ENCODE measurements at regions not wholly inside any gene's neighbourhood (a gene's known extent, or its start where the extent isn't known, plus 50 kb on each side); places are given as distances from the start of the nearest gene placed in this dataset.

DNA sequence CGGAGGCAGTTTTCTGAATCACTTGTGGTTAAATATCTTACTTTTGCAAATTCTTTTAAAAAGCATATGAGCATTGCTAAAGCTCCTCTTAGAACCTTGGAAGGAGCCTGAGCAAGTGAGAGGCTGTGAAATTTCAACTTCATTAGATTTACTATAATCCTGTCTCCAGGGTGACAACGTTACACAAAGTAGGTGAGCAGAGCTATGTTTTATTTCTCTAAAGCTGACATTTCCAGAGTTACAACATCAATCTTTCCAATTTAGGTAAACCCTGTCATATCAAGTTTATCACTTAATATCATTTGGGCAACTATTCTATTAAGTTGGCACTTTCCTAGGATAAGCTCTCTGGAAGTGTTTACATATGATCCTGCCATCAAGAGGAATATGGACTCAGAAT, 544.9 kb upstream of the CBLB start:
- Histone ChIP-seq H3K9ac (ENCODE audit: extremely low read depth, low read length, poor library complexity, severe bottlenecking) (no peak overlapping the region), H3K4me3 (ENCODE audit: low read length) (no peak overlapping the region), H3K27me3 (ENCODE audit: control insufficient read depth, insufficient read depth, low read length, poor library complexity, severe bottlenecking) (no peaks in the 10 kb centered on the region), H3K36me3 (ENCODE audit: control insufficient read depth, insufficient read depth, low read length) (no peaks in the 10 kb centered on the region), H3K27ac (ENCODE audit: low read depth, low read length) (no peak overlapping the region), H3K9me3 (ENCODE audit: control insufficient read depth, low read length) (peaks cover 16% of the 10 kb centered on the region), H3K4me1 (ENCODE audit: control insufficient read depth, insufficient read depth, low read length) (no peaks in the 10 kb centered on the region)
- Mint-ChIP-seq H3K27ac (no peak overlapping the region), H3K9me3 (peaks cover 9% of the 10 kb centered on the region), H3K4me3 (no peak overlapping the region), H3K36me3 (ENCODE audit: low read depth) (no peaks in the 10 kb centered on the region), H3K4me1 (no peaks in the 10 kb centered on the region), H3K27me3 (ENCODE audit: insufficient read depth) (no peaks in the 10 kb centered on the region)
- TF ChIP-seq CTCF (conservative IDR thresholded peaks at IDR 0.05): no peak
- WGBS, 2 experiments (ENCODE audit: insufficient coverage in 1 of 2, insufficient read length in 1 of 2): 100% methylated on average over 2 of the region's 2 CpGs
- no peak for DNase-seq

GRCh38 chr3:106420628-106421027, 551.8 kb upstream of the CBLB start:
- Histone ChIP-seq H3K4me1 (ENCODE audit: control insufficient read depth, insufficient read depth, low read length) (no peaks in the 10 kb centered on the region), H3K36me3 (ENCODE audit: control insufficient read depth, insufficient read depth, low read length) (no peaks in the 10 kb centered on the region), H3K27me3 (ENCODE audit: control insufficient read depth, insufficient read depth, low read length, poor library complexity, severe bottlenecking) (no peaks in the 10 kb centered on the region), H3K9me3 (ENCODE audit: control insufficient read depth, low read length) (no peaks in the 10 kb centered on the region), H3K9ac (ENCODE audit: extremely low read depth, low read length, poor library complexity, severe bottlenecking) (no peak overlapping the region), H3K4me3 (ENCODE audit: low read length) (no peak overlapping the region), H3K27ac (ENCODE audit: low read depth, low read length) (no peak overlapping the region)
- TF ChIP-seq CTCF (conservative IDR thresholded peaks at IDR 0.05): no peak
- no peak overlapping the region for H3K4me3 Mint-ChIP-seq
- no peaks in the 10 kb centered on the region for H3K27me3 Mint-ChIP-seq (ENCODE audit: insufficient read depth)
- H3K9me3 Mint-ChIP-seq: no peaks in the 10 kb centered on the region
- 61 to 78% methylated on average over 2 of the region's 2 CpGs for WGBS, 2 experiments (ENCODE audit: insufficient coverage in 1 of 2, insufficient read length in 1 of 2)
- no peaks in the 10 kb centered on the region for H3K36me3 Mint-ChIP-seq (ENCODE audit: low read depth)
- no peak overlapping the region for H3K27ac Mint-ChIP-seq
- H3K4me1 Mint-ChIP-seq: peaks cover 8% of the 10 kb centered on the region
- no peak for DNase-seq

DNA sequence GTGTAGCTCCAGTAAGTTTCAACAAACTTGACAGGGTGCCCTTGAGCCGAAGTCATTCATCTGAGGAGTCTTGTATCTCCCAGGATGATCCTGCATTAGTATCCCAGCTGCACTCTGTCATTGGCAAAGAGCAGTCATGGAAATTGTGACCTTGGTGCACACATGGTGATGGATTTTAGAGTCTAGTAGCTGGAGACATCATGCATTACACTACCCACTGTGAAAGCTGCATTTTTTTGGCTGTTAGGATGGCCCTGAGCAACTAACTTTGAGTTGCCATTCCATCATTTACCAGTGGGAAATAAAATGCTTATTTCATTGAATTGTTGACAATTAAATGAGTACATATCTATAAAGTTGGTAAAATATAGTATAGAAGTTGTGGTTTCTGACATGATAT, 552.6 kb upstream of the CBLB start:
- no peak for DNase-seq
- Histone ChIP-seq H3K36me3 (ENCODE audit: control insufficient read depth, insufficient read depth, low read length) (no peaks in the 10 kb centered on the region), H3K27ac (ENCODE audit: low read depth, low read length) (no peak overlapping the region), H3K27me3 (ENCODE audit: control insufficient read depth, insufficient read depth, low read length, poor library complexity, severe bottlenecking) (no peaks in the 10 kb centered on the region), H3K4me3 (ENCODE audit: low read length) (no peak overlapping the region), H3K9ac (ENCODE audit: extremely low read depth, low read length, poor library complexity, severe bottlenecking) (no peak overlapping the region), H3K9me3 (ENCODE audit: control insufficient read depth, low read length) (no peaks in the 10 kb centered on the region), H3K4me1 (ENCODE audit: control insufficient read depth, insufficient read depth, low read length) (peaks cover 3% of the 10 kb centered on the region)
- Mint-ChIP-seq H3K27me3 (ENCODE audit: insufficient read depth) (no peaks in the 10 kb centered on the region), H3K4me1 (peaks cover 15% of the 10 kb centered on the region), H3K4me3 (no peak overlapping the region), H3K36me3 (ENCODE audit: low read depth) (no peaks in the 10 kb centered on the region), H3K9me3 (no peaks in the 10 kb centered on the region), H3K27ac (no peak overlapping the region)
- no peak for TF ChIP-seq CTCF (conservative IDR thresholded peaks at IDR 0.05)
- 71 to 98% methylated on average over 1 of the region's 1 CpG for WGBS, 2 experiments (ENCODE audit: insufficient coverage in 1 of 2, insufficient read length in 1 of 2)

Measured in endodermal cell (in vitro differentiated cells).